Right cardiac atrium (tissue), 5 donors: ENCODE measurements at regions not wholly inside any gene's neighbourhood (a gene's known extent, or its start where the extent isn't known, plus 50 kb on each side); places are given as distances from the start of the nearest gene placed in this dataset.

Experiments
- ATAC-seq, 2 donors: fragments of 200-7000 bp; cut with Tn5 transposase; one replicate each; pipeline versions ENCODE4 v1.8.0 to v1.9.1; 2020; ENCODE audit warnings: moderate library complexity in 2 of 2, mild to moderate bottlenecking in 1 of 2
- DNase-seq, 3 donors: peaks; one replicate each; pipeline ENCODE4 v3.0.0-alpha.2; 2020
- H3K27ac ChIP-seq: one replicate; pipeline ENCODE4 v1.5.1; 2013; ENCODE audit warnings: mild to moderate bottlenecking, low read length, control low read depth, moderate library complexity
- H3K27me3 ChIP-seq: one replicate; pipeline ENCODE4 v1.6.1; 2013; ENCODE audit not compliant: control insufficient read depth, insufficient read depth
- H3K4me1 ChIP-seq: one replicate; pipeline ENCODE4 v1.6.1; 2013; ENCODE audit warnings: low read length; ENCODE audit not compliant: control insufficient read depth, insufficient read depth
- H3K4me3 ChIP-seq: one replicate; pipeline ENCODE4 v1.5.1; 2013; ENCODE audit warnings: low read length, control low read depth
- H3K9me3 ChIP-seq: one replicate; pipeline ENCODE4 v1.6.1; 2013; ENCODE audit warnings: low read length; ENCODE audit not compliant: control insufficient read depth
- WGBS: extraction: QIAGEN DNeasy Blood & Tissue Kit; methylation state at CpG from one replicate; pipeline ENCODE4 v1.1.7; 2013; 5-methylcytosine and 5-hydroxymethylcytosine counted together
- intact Hi-C, 4 donors: fragments of 100-400 bp; cut with DNase I; formaldehyde crosslinking; loops; one replicate each; pipeline versions ENCODE4 v1.11.0 to v1.14.0; 2022 to 2023
- donor health status: healthy with polysubstance abuse.
- donor health status: DM: no; HTN: yes; CAD: no.
- donor health status: DM: no; HTN: no; CAD: no.
- donor health status: DM: no; HTN: yes; CAD: no; lungs with severe emphysema.
- donor health status: DM: yes; HTN: yes; CAD: no.

- ATAC-seq: no peak
- 86% methylated on average over 2 of the region's 2 CpGs for WGBS
Measured at GRCh38 chr2:75326645-75327044, 127.3 kb upstream of the TACR1 start.

DNA sequence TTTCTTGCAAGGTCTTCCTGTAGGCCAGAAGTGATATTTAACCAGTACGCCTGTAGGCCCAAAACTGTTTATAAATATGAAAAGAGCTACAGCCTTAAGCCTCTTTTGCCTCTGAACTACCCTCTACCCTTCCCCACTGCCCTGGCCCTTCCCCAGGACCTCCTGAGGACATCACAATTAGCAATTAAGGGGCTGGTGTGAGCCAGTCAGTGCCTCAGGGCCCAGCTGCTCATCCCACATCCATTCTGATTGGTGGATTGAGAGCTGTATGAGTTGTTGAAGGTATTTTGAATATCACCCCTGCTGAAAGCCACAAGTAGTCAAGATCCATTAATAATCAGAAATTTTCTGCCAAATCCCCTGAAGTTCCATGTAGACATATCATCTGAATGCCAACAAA, 126.3 kb upstream of the TACR1 start:
- no peak overlapping the region for H3K4me3 ChIP-seq
- H3K9me3 ChIP-seq: no peaks in the 10 kb centered on the region
- H3K4me1 ChIP-seq: no peaks in the 10 kb centered on the region
- ATAC-seq (no peak), DNase-seq (no peak)
- intact Hi-C loops: no loop called here
- no peaks in the 10 kb centered on the region for H3K27me3 ChIP-seq
- no peak overlapping the region for H3K27ac ChIP-seq
- 89% methylated on average over 1 of the region's 1 CpG for WGBS

More at GRCh38 chr2:75326645-75327044, 127.3 kb upstream of the TACR1 start:
- H3K27ac ChIP-seq: no peak overlapping the region
- intact Hi-C loops: no loop called here
- no peak overlapping the region for H3K4me3 ChIP-seq
- no peaks in the 10 kb centered on the region for H3K4me1 ChIP-seq
- H3K9me3 ChIP-seq: no peaks in the 10 kb centered on the region
- DNase-seq: no peak
- no peaks in the 10 kb centered on the region for H3K27me3 ChIP-seq

DNA sequence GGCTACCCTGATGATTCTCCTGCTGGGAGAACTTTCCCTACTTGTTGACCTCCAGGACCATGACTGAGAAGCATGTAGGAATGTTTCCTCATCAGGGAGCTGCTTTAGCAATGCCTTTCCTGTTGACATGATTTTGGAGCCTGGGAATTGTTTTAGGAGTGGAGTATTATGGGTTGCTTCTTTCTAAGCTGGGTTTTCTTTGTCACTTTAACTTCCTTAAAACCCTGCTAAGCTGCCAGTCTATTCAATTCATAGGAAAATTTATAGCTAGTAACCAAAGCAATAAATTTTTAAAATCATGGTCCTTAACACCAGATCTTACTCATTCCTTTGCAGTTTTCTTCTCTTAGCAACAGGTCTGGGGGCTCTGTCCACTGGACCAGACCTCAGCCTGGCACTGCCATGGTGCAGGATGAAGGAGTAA, 125.6 kb upstream of the TACR1 start:
- no peak for ATAC-seq
- DNase-seq: no peak
- H3K27me3 ChIP-seq: no peaks in the 10 kb centered on the region
- H3K27ac ChIP-seq: no peak overlapping the region
- no peaks in the 10 kb centered on the region for H3K9me3 ChIP-seq
- no peaks in the 10 kb centered on the region for H3K4me1 ChIP-seq
- H3K4me3 ChIP-seq: no peak overlapping the region
- intact Hi-C loops: no loop called here

- no peaks in the 10 kb centered on the region for H3K27me3 ChIP-seq
- H3K9me3 ChIP-seq: no peaks in the 10 kb centered on the region
- DNase-seq (no peak), ATAC-seq (no peak)
- no peak overlapping the region for H3K27ac ChIP-seq
- H3K4me3 ChIP-seq: no peak overlapping the region
- WGBS: 85% methylated on average over 2 of the region's 2 CpGs
- intact Hi-C loops: no loop called here
- H3K4me1 ChIP-seq: no peaks in the 10 kb centered on the region
Measured at GRCh38 chr2:75324141-75324540, 124.8 kb upstream of the TACR1 start.

DNA sequence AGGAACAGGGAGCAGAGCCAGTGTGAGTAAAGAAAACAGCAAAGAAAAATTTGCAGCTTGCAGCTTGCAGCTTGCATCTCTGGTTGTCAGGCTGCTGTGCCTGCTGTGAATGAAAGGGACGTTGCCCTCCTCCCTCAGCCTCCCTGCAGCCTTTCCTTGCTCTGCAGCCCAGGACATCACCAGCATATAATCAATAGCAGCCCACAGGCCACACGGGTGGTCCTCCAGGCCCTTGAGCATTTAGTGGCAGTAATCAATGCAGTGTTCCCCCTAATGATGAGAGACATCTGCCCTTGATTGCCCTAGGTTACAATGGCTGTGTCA, 122.2 kb upstream of the TACR1 start:
- ATAC-seq (no peak), DNase-seq (no peak)
- Histone ChIP-seq H3K9me3 (no peaks in the 10 kb centered on the region), H3K27ac (no peak overlapping the region), H3K4me1 (no peaks in the 10 kb centered on the region), H3K27me3 (no peaks in the 10 kb centered on the region), H3K4me3 (no peak overlapping the region)
- intact Hi-C loops: no loop called here
- 31% methylated on average over 2 of the region's 2 CpGs for WGBS

DNA sequence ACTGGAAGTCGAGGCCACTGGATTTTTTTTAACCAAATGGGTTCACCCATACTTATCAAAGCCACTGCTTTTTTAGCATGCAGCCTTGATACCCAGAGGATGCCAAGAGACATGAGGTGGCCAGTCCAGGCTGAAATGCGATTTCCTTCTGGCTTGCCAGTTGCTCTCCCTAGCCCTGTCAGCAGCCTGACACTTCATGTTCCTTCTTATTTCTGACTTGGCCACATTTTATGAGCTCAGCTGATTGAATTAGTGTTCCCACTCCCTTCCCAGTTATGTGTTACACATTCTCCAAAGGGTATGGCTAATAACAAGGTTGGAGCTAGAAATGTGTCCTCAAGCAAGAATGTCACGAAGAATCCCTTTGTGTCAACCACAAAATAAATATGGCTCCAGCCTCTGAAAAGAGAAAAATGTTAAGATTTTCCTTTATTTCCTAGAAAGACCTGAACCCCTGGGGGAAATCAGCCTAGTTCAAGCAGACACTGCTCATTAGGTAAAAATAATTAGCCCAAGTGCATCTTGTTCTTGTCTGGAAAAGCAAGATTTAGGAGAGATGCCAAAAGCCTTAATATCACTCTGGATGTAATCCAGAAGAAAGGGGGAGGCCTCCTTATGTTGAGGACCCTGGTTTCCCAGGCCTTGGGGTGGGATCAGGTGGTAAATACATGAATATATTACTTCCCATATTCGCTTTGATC, 121.7 kb upstream of the TACR1 start:
- no peaks in the 10 kb centered on the region for H3K27me3 ChIP-seq
- WGBS: 70% methylated on average over 4 of the region's 4 CpGs
- no peak overlapping the region for H3K4me3 ChIP-seq
- no peaks in the 10 kb centered on the region for H3K4me1 ChIP-seq
- DNase-seq (no peak), ATAC-seq (no peak)
- no peaks in the 10 kb centered on the region for H3K9me3 ChIP-seq
- no peak overlapping the region for H3K27ac ChIP-seq
- intact Hi-C loops: no loop called here

DNA sequence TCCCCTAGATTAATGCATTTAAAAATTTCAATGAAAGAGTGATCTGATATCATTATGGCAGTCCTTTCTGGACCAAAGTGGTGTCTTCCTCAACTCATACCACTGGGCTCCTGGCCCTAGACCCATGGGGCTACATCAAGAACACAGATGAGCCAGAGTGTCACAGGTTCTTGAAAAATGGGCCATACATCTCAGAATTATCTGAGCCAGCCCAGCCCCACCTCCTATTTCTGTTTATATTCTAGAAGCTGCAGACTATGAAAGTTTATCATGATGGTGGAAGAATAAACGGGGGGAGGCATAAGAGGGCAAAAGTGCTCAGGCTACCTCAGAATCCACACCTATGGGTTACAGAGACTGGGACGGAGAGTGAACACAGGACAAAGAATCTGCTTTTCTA, 120.6 kb upstream of the TACR1 start:
- 85% methylated on average over 2 of the region's 2 CpGs for WGBS
- intact Hi-C loops: no loop called here
- H3K27ac ChIP-seq: no peak overlapping the region

DNA sequence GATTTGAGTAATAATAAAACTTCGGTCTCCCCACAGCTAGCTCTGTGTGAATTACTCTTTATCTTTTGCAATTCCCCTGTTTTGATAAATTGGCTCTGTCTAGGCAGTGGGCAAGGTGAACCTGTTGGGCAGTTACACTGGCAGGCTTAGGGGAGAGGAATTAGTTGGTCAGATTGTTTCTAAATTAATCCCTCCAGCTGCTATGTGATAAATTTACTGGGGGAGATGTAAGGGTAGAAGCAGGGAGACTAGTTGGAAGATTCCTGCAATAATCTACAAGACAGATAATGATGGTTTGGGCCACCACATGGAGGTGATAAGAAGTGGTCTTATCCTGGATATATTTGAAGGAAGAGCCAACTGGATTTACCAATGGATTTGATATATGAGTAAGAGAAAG, 118.5 kb upstream of the TACR1 start:
- 86% methylated on average over 1 of the region's 1 CpG for WGBS
- Histone ChIP-seq H3K27me3 (no peaks in the 10 kb centered on the region), H3K4me1 (no peaks in the 10 kb centered on the region), H3K4me3 (no peak overlapping the region), H3K27ac (no peak overlapping the region), H3K9me3 (no peaks in the 10 kb centered on the region)
- intact Hi-C loops: no loop called here
- no peak for DNase-seq
- ATAC-seq: no peak

More for the DNA sequence above, 120.6 kb upstream of the TACR1 start:
- no peak overlapping the region for H3K4me3 ChIP-seq
- H3K27me3 ChIP-seq: no peaks in the 10 kb centered on the region
- DNase-seq (no peak), ATAC-seq (no peak)
- no peaks in the 10 kb centered on the region for H3K4me1 ChIP-seq
- no peaks in the 10 kb centered on the region for H3K9me3 ChIP-seq

DNA sequence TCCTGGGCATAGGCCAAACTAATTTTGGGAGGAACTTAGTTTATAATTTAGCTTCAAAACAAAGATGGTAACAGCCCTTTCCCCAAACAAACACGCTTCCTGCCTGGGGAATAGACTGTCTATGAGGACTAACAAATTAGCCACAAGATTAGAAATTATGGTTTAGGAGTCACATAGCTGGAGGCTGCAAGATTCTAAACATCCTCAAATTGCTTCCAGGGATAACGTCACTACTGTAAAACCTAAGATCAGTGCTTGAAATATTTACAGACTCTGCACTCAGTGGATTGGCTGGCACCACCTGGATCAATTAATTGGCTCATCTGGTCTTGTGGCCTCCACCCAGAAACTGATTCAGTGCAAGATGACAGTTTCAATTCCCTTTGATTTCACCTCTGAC, 118.0 kb upstream of the TACR1 start:
- Histone ChIP-seq H3K4me3 (no peak overlapping the region), H3K9me3 (no peaks in the 10 kb centered on the region), H3K4me1 (no peaks in the 10 kb centered on the region), H3K27ac (no peak overlapping the region), H3K27me3 (no peaks in the 10 kb centered on the region)
- 71% methylated on average over 2 of the region's 2 CpGs for WGBS
- no peak for DNase-seq
- no peak for ATAC-seq
- intact Hi-C loops: no loop called here

- Histone ChIP-seq H3K4me1 (no peaks in the 10 kb centered on the region), H3K9me3 (no peaks in the 10 kb centered on the region), H3K27ac (no peak overlapping the region), H3K27me3 (no peaks in the 10 kb centered on the region), H3K4me3 (no peak overlapping the region)
- intact Hi-C loops: no loop called here
- no peak for DNase-seq
- ATAC-seq: no peak
- WGBS: 89% methylated on average over 3 of the region's 3 CpGs
Measured at GRCh38 chr2:75315436-75315835, 116.1 kb upstream of the TACR1 start.

DNA sequence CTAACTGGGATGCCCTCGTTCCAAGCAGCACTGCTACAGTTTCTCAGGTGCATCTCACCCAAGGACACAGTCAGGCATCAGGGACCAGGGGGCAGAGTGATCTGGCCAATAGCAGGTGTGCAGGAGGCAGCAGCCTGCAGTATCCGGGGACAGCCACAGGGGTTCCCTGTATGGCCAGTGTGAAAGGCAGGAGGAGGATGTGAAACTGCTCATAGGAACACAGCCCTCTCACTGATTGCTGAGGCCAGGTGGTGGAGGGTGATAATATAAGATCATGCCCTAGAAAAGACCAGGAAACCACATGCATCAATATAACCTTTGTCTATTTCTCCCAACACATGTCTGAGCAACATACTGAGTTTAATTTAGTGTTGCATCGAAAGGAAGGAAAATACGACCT, 112.7 kb upstream of the TACR1 start:
- no peaks in the 10 kb centered on the region for H3K27me3 ChIP-seq
- no peak for DNase-seq
- ATAC-seq: no peak
- no peaks in the 10 kb centered on the region for H3K4me1 ChIP-seq
- no peaks in the 10 kb centered on the region for H3K9me3 ChIP-seq
- no peak overlapping the region for H3K4me3 ChIP-seq
- WGBS: 61% methylated on average over 4 of the region's 4 CpGs
- no peak overlapping the region for H3K27ac ChIP-seq
- intact Hi-C loops: no loop called here

- Histone ChIP-seq H3K27me3 (no peaks in the 10 kb centered on the region), H3K4me1 (no peaks in the 10 kb centered on the region), H3K9me3 (no peaks in the 10 kb centered on the region), H3K27ac (no peak overlapping the region), H3K4me3 (no peak overlapping the region)
- 66% methylated on average over 3 of the region's 3 CpGs for WGBS
- ATAC-seq: no peak
- DNase-seq: no peak
- intact Hi-C loops: no loop called here
Measured at GRCh38 chr2:75311521-75311920, 112.2 kb upstream of the TACR1 start.
